ENCODE measurements at regions not wholly inside any gene's neighbourhood (a gene's known extent, or its start where the extent isn't known, plus 50 kb on each side); places are given as distances from the start of the nearest gene placed in this dataset.

- TF ChIP-seq CTCF (IDR thresholded peaks at IDR 0.05) (no peak), EZH2 (IDR thresholded peaks at IDR 0.05) (no peak)
These were observed 221.2 kb downstream of the PPP4R3C start for GRCh38 chrX:27241981-27242380.

All from neural progenitor cell (in vitro differentiated cells).